Prostate gland (tissue), 2 donors: ENCODE measurements at regions not wholly inside any gene's neighbourhood (a gene's known extent, or its start where the extent isn't known, plus 50 kb on each side); places are given as distances from the start of the nearest gene placed in this dataset.

Experiments
- CTCF ChIP-seq, 4 experiments: fragments of 200-600 bp in 2 of 4; fragments of 450-650 bp in 2 of 4; sonication (generic) in 2 of 4; IDR thresholded peaks; 1 replicate in 3 of 4; 2 replicates in 1 of 4; pipeline ENCODE4 v1.5.1; 2016 to 2019; ENCODE audit warnings: antibody characterized with exemption in 4 of 4, mild to moderate bottlenecking in 2 of 4, moderate library complexity in 2 of 4
- POLR2A ChIP-seq: fragments of 450-650 bp; IDR thresholded peaks from one replicate; pipeline ENCODE4 v1.6.1; 2016; ENCODE audit warnings: antibody characterized with exemption, mild to moderate bottlenecking
- POLR2AphosphoS5 ChIP-seq: sonication (generic); formaldehyde crosslinking; IDR thresholded peaks from one replicate; pipeline ENCODE4 v1.6.1; 2017; ENCODE audit warnings: antibody characterized with exemption

- TF ChIP-seq CTCF (IDR thresholded peaks at IDR 0.05) = no peak
- TF ChIP-seq POLR2AphosphoS5 = no peak
- no peak for TF ChIP-seq POLR2A
Measured at GRCh38 chr22:47796128-47796908, 1033.9 kb downstream of the TBC1D22A start.
